Endothelial cell of umbilical vein (primary cell): ENCODE measurements at regions not wholly inside any gene's neighbourhood (a gene's known extent, or its start where the extent isn't known, plus 50 kb on each side); places are given as distances from the start of the nearest gene placed in this dataset.

Source experiments
- GATA2 ChIP-seq: IDR thresholded peaks from 2 replicates; pipeline ENCODE4 v1.7.0; 2011; ENCODE audit warnings: low read depth, mild to moderate bottlenecking, moderate library complexity, mixed read lengths, low read length; ENCODE audit not compliant: insufficient read length, insufficient read depth
- MYC ChIP-seq: IDR thresholded peaks from one replicate; pipeline ENCODE4 v1.6.1; 2011; ENCODE audit warnings: mild to moderate bottlenecking, low read depth, low read length
- POLR2A ChIP-seq: IDR thresholded peaks from 2 replicates; pipeline ENCODE4 v1.6.1; 2012; ENCODE audit warnings: low read depth, mild to moderate bottlenecking, control low read depth, low read length
- TF ChIP-seq, protein P1 (sequence below), 2 donors: IDR thresholded peaks; 1 replicate in 1 of 2; 2 replicates in 1 of 2; pipeline ENCODE4 v1.5.1; 2011; ENCODE audit warnings: low read length in 2 of 2, mild to moderate bottlenecking in 2 of 2, moderate library complexity in 2 of 2, control low read depth in 1 of 2, inconsistent platforms in 1 of 2, low read depth in 1 of 2; ENCODE audit not compliant: insufficient read depth in 1 of 2; ENCODE audit errors: extremely low read depth in 1 of 2

DNA sequence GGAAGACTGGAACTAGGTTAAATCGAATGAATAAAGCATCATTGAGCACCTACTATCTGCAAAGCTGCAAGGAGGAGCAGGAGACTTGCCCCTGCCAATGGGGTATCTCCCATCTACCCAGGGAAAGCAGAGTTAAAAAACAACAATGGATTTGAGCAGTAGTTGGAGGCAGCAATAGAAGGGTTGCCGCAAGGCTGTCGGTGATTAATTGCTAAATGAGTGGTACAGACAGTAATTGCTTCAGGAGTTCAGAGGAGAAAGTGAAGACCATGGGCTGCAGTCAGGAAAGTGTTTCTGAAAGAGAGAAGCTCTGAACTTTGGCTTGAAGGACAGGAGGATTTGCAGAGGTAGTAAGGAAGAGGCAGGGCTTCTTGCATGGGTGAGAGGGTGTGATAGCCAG, 152.9 kb downstream of the ACTL8 start:
- TF ChIP-seq, protein P1, sequence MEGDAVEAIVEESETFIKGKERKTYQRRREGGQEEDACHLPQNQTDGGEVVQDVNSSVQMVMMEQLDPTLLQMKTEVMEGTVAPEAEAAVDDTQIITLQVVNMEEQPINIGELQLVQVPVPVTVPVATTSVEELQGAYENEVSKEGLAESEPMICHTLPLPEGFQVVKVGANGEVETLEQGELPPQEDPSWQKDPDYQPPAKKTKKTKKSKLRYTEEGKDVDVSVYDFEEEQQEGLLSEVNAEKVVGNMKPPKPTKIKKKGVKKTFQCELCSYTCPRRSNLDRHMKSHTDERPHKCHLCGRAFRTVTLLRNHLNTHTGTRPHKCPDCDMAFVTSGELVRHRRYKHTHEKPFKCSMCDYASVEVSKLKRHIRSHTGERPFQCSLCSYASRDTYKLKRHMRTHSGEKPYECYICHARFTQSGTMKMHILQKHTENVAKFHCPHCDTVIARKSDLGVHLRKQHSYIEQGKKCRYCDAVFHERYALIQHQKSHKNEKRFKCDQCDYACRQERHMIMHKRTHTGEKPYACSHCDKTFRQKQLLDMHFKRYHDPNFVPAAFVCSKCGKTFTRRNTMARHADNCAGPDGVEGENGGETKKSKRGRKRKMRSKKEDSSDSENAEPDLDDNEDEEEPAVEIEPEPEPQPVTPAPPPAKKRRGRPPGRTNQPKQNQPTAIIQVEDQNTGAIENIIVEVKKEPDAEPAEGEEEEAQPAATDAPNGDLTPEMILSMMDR (IDR thresholded peaks at IDR 0.05; ENCODE audit: extremely low read depth in 1 of 2, insufficient read depth in 1 of 2, low read depth in 1 of 2, low read length in 2 of 2): no peak
- TF ChIP-seq POLR2A (no peak), GATA2 (no peak), MYC (no peak)
